Bronchial epithelial cell (primary cell): ENCODE measurements at regions not wholly inside any gene's neighbourhood (a gene's known extent, or its start where the extent isn't known, plus 50 kb on each side); places are given as distances from the start of the nearest gene placed in this dataset.
A peak's percentile ranks its signal among the peaks of the same experiment; 100 is the strongest.
"Not testable (repeated sequence)": the region's sequence is repeated elsewhere in the genome, so short reads cannot be mapped to it uniquely, and the experiment has no call there.

Experiments
- DNase-seq: peaks from one replicate; pipeline ENCODE4 v3.0.0-alpha.2; 2010; ENCODE audit warnings: low read depth
- FAIRE-seq: peaks from 2 replicates; lab custom pipeline; 2011; peaks lifted over from hg19 to GRCh38; lab: Jason Lieb, UNC
- H3K27me3 ChIP-seq: 2 replicates; pipeline ENCODE4 v1.5.1; 2011; ENCODE audit warnings: low read length; ENCODE audit not compliant: control insufficient read depth, insufficient read depth
- H3K36me3 ChIP-seq: 2 replicates; pipeline ENCODE4 v1.5.1; 2011; ENCODE audit warnings: low read length; ENCODE audit not compliant: control insufficient read depth, insufficient read depth
- H3K4me3 ChIP-seq: 2 replicates; pipeline ENCODE4 v1.5.1; 2011; ENCODE audit warnings: mild to moderate bottlenecking, low read depth, low read length, control low read depth
- CTCF ChIP-seq: IDR thresholded peaks from 2 replicates; pipeline ENCODE4 v1.5.1; 2011; ENCODE audit warnings: mild to moderate bottlenecking, moderate library complexity, low read length, control low read depth, inconsistent platforms; ENCODE audit not compliant: insufficient read depth, severe bottlenecking

GRCh38 chr6:9761220-9761619, 653.7 kb downstream of the TFAP2A start:
- H3K36me3 ChIP-seq = no peaks in the 10 kb centered on the region
- DNase-seq (no peak), FAIRE-seq (no peak)
- TF ChIP-seq CTCF = no peak
- no peak overlapping the region for H3K4me3 ChIP-seq
- no peaks in the 10 kb centered on the region for H3K27me3 ChIP-seq

GRCh38 chr6:9754515-9754914, 660.4 kb downstream of the TFAP2A start:
- H3K4me3 ChIP-seq = no peak overlapping the region
- no peaks in the 10 kb centered on the region for H3K27me3 ChIP-seq
- TF ChIP-seq CTCF = no peak
- no peak for FAIRE-seq
- no peaks in the 10 kb centered on the region for H3K36me3 ChIP-seq
- DNase-seq = no peak

GRCh38 chr6:9745966-9746365, 668.9 kb downstream of the TFAP2A start:
- Histone ChIP-seq H3K36me3 (no peaks in the 10 kb centered on the region), H3K4me3 (no peak overlapping the region), H3K27me3 (no peaks in the 10 kb centered on the region)
- DNase-seq (peak; percentile 51), FAIRE-seq (no peak)
- no peak for TF ChIP-seq CTCF

- H3K27me3 ChIP-seq = no peaks in the 10 kb centered on the region
- FAIRE-seq = no peak
These were observed 669.4 kb downstream of the TFAP2A start for GRCh38 chr6:9745476-9745875.

GRCh38 chr6:9744119-9744518, 670.8 kb downstream of the TFAP2A start:
- no peak for DNase-seq
- H3K36me3 ChIP-seq = no peaks in the 10 kb centered on the region
- no peak for FAIRE-seq
- no peak overlapping the region for H3K4me3 ChIP-seq
- no peak for TF ChIP-seq CTCF
- H3K27me3 ChIP-seq = no peaks in the 10 kb centered on the region

More at GRCh38 chr6:9745476-9745875, 669.4 kb downstream of the TFAP2A start:
- no peak for TF ChIP-seq CTCF
- peak; percentile 50 for DNase-seq
- Histone ChIP-seq H3K4me3 (no peak overlapping the region), H3K36me3 (no peaks in the 10 kb centered on the region)

GRCh38 chr6:9732056-9732455, 682.8 kb downstream of the TFAP2A start:
- no peak for TF ChIP-seq CTCF
- DNase-seq = no peak
- H3K36me3 ChIP-seq = no peaks in the 10 kb centered on the region
- no peak for FAIRE-seq
- no peaks in the 10 kb centered on the region for H3K27me3 ChIP-seq
- no peak overlapping the region for H3K4me3 ChIP-seq

- H3K27me3 ChIP-seq, H3K36me3 ChIP-seq, FAIRE-seq, DNase-seq, H3K4me3 ChIP-seq: not testable (repeated sequence)
These were observed 689.1 kb downstream of the TFAP2A start for GRCh38 chr6:9725776-9726175.
